H1 (cell line): ENCODE measurements at regions not wholly inside any gene's neighbourhood (a gene's known extent, or its start where the extent isn't known, plus 50 kb on each side); places are given as distances from the start of the nearest gene placed in this dataset.

ENCODE experiments used
- CTCF ChIA-PET: fragments of 300-600 bp; sonication (Branson Sonifier 250); formaldehyde crosslinking; loops from one replicate; lab custom pipeline; 2021; ENCODE audit not compliant: partially characterized antibody; lab: Charles Lee
- POLR2A ChIA-PET: fragments of 300-600 bp; sonication (Branson Sonifier 250); formaldehyde crosslinking; loops from one replicate; lab custom pipeline; 2021; ENCODE audit warnings: inconsistent platforms; ENCODE audit not compliant: partially characterized antibody; lab: Charles Lee
- DNase-seq, 2 experiments: peaks; one replicate each; pipeline versions ENCODE4 v3.0.0 to v3.0.0-alpha.2; 2010 to 2022; ENCODE audit warnings: low spot score in 2 of 2, low read depth in 1 of 2, mixed read lengths in 1 of 2
- FAIRE-seq: peaks from 2 replicates; lab custom pipeline; 2011; peaks lifted over from hg19 to GRCh38; lab: Jason Lieb, UNC
- H2AFZ ChIP-seq: 2 replicates; pipeline ENCODE4 v1.8.1; 2012; ENCODE audit warnings: low read length, inconsistent platforms
- H2AK5ac ChIP-seq: 2 replicates; pipeline ENCODE4 v1.6.1; 2013; ENCODE audit warnings: low read depth, low read length
- H2BK120ac ChIP-seq: replicated peaks from 2 replicates; pipeline ENCODE3; 2013; ENCODE audit warnings: low read depth, low read length, inconsistent platforms
- H2BK12ac ChIP-seq: 2 replicates; pipeline ENCODE4 v1.6.1; 2013; ENCODE audit warnings: low read depth, low read length
- H2BK15ac ChIP-seq: 2 replicates; pipeline ENCODE4 v1.6.1; 2013; ENCODE audit warnings: low read length
- H2BK20ac ChIP-seq: 2 replicates; pipeline ENCODE4 v1.6.1; 2013; ENCODE audit warnings: low read length
- H2BK5ac ChIP-seq: 2 replicates; pipeline ENCODE4 v1.6.1; 2013; ENCODE audit warnings: low read depth, low read length
- H3K14ac ChIP-seq: 2 replicates; pipeline ENCODE4 v1.6.1; 2013; ENCODE audit warnings: inconsistent platforms; ENCODE audit not compliant: insufficient read length
- H3K18ac ChIP-seq: 2 replicates; pipeline ENCODE4 v1.6.1; 2013; ENCODE audit warnings: low read length; ENCODE audit errors: extremely low read depth
- H3K23ac ChIP-seq: 2 replicates; pipeline ENCODE4 v1.6.1; 2013; ENCODE audit warnings: inconsistent platforms; ENCODE audit not compliant: insufficient read length
- H3K23me2 ChIP-seq: 2 replicates; pipeline ENCODE4 v1.6.1; 2013; ENCODE audit warnings: low read depth, low read length
- H3K27ac ChIP-seq: 2 replicates; pipeline ENCODE4 v1.6.1; 2011; ENCODE audit warnings: low read depth, low read length, inconsistent platforms
- H3K27me3 ChIP-seq, 4 experiments: replicated peaks in 1 of 4; 1 replicate in 1 of 4; 2 replicates in 3 of 4; pipeline versions ENCODE4 v1.6.1 to v1.8.1; 2011 to 2013; ENCODE audit warnings: low read length in 3 of 4, mild to moderate bottlenecking in 3 of 4, inconsistent platforms in 2 of 4, mixed read lengths in 2 of 4, moderate library complexity in 1 of 4; ENCODE audit not compliant: control insufficient read depth in 3 of 4, insufficient read depth in 3 of 4; ENCODE audit errors: extremely low read depth in 1 of 4
- H3K36me3 ChIP-seq, 4 experiments: 2 replicates each; pipeline versions ENCODE4 v1.6.1 to v1.8.1; 2011 to 2013; ENCODE audit warnings: mild to moderate bottlenecking in 4 of 4, low read length in 3 of 4, moderate library complexity in 2 of 4, control low read depth in 1 of 4, inconsistent platforms in 1 of 4; ENCODE audit not compliant: insufficient read depth in 4 of 4, control insufficient read depth in 2 of 4
- H3K4ac ChIP-seq: replicated peaks from 2 replicates; pipeline ENCODE3; 2013; ENCODE audit warnings: low read length, low read depth, mixed read lengths, inconsistent platforms; ENCODE audit not compliant: insufficient read length
- H3K4me1 ChIP-seq, 4 experiments: replicated peaks in 1 of 4; 1 replicate in 1 of 4; 2 replicates in 3 of 4; pipeline versions ENCODE4 v1.6.1 to v1.8.1; 2011 to 2013; ENCODE audit warnings: low read length in 3 of 4, inconsistent platforms in 2 of 4, mixed read lengths in 1 of 4; ENCODE audit not compliant: insufficient read depth in 4 of 4, control insufficient read depth in 3 of 4
- H3K4me2 ChIP-seq, 2 experiments: 2 replicates each; pipeline versions ENCODE4 v1.6.1 to v1.8.1; 2011 to 2013; ENCODE audit warnings: low read depth in 2 of 2, low read length in 2 of 2, control low read depth in 1 of 2, inconsistent platforms in 1 of 2, mild to moderate bottlenecking in 1 of 2; ENCODE audit not compliant: insufficient read depth in 1 of 2
- H3K4me3 ChIP-seq, 4 experiments: fragments of 200-600, 300-600 bp in 1 of 4; sonication (generic), shearing (Covaris generic), sonication (Bioruptor Twin) in 1 of 4; 2 replicates each; pipeline versions ENCODE4 v1.5.1 to v1.8.1; 2011 to 2016; ENCODE audit warnings: low read length in 4 of 4, low read depth in 3 of 4, control low read depth in 2 of 4, inconsistent platforms in 2 of 4, mild to moderate bottlenecking in 2 of 4, mixed read lengths in 1 of 4, moderate library complexity in 1 of 4; ENCODE audit not compliant: insufficient read depth in 2 of 4; ENCODE audit errors: extremely low read depth in 1 of 4
- H3K56ac ChIP-seq: replicated peaks from 2 replicates; pipeline ENCODE3; 2013; ENCODE audit warnings: low read depth, mild to moderate bottlenecking, mixed read lengths, low read length, inconsistent platforms; ENCODE audit not compliant: insufficient read length
- H3K79me1 ChIP-seq: 2 replicates; pipeline ENCODE4 v1.6.1; 2013; ENCODE audit warnings: low read depth, low read length, control low read depth
- H3K79me2 ChIP-seq, 2 experiments: 2 replicates each; pipeline versions ENCODE4 v1.6.1 to v1.8.1; 2012 to 2013; ENCODE audit warnings: low read length in 2 of 2, mild to moderate bottlenecking in 2 of 2, inconsistent platforms in 1 of 2; ENCODE audit not compliant: insufficient read depth in 2 of 2, control insufficient read depth in 1 of 2
- H3K9ac ChIP-seq, 4 experiments: replicated peaks in 1 of 4; 1 replicate in 1 of 4; 2 replicates in 3 of 4; pipeline versions ENCODE4 v1.6.1 to v1.8.1; 2011 to 2013; ENCODE audit warnings: low read depth in 3 of 4, low read length in 3 of 4, control low read depth in 2 of 4, mild to moderate bottlenecking in 2 of 4, moderate library complexity in 2 of 4, inconsistent platforms in 1 of 4; ENCODE audit errors: extremely low read depth in 1 of 4
- H3K9me3 ChIP-seq, 2 experiments: 2 replicates each; pipeline versions ENCODE4 v1.6.1 to v1.8.1; 2012 to 2013; ENCODE audit warnings: mild to moderate bottlenecking in 2 of 2, moderate library complexity in 2 of 2, control low read depth in 1 of 2, inconsistent platforms in 1 of 2, low read depth in 1 of 2, low read length in 1 of 2, mixed read lengths in 1 of 2; ENCODE audit not compliant: insufficient read depth in 2 of 2
- H4K20me1 ChIP-seq, 2 experiments: replicated peaks in 1 of 2; 2 replicates each; pipeline versions ENCODE3 to v1.8.1; 2011 to 2013; ENCODE audit warnings: inconsistent platforms in 2 of 2, low read length in 2 of 2, mild to moderate bottlenecking in 1 of 2; ENCODE audit not compliant: insufficient read depth in 2 of 2, control insufficient read depth in 1 of 2
- H4K5ac ChIP-seq: 2 replicates; pipeline ENCODE4 v1.6.1; 2013; ENCODE audit warnings: low read length, low read depth, mixed read lengths, inconsistent platforms; ENCODE audit not compliant: insufficient read length
- H4K8ac ChIP-seq: 2 replicates; pipeline ENCODE4 v1.8.0; 2013; ENCODE audit warnings: mild to moderate bottlenecking, moderate library complexity, low read length, inconsistent platforms; ENCODE audit not compliant: insufficient read depth; ENCODE audit errors: extremely low read depth
- H4K91ac ChIP-seq: replicated peaks from 2 replicates; pipeline ENCODE3; 2013; ENCODE audit warnings: low read length, mixed read lengths, inconsistent platforms; ENCODE audit not compliant: insufficient read length
- ASH2L ChIP-seq: fragments of 200-600, 300-600 bp; sonication (generic); IDR thresholded peaks from one replicate; pipeline ENCODE4 v1.7.1; 2017; ENCODE audit warnings: low read length
- ATF3 ChIP-seq: IDR thresholded peaks from 2 replicates; pipeline ENCODE4 v1.6.1; 2011; ENCODE audit warnings: low read depth, mild to moderate bottlenecking, low read length; ENCODE audit not compliant: insufficient read depth
- CEBPB ChIP-seq: IDR thresholded peaks from 2 replicates; pipeline ENCODE4 v1.6.1; 2012; ENCODE audit warnings: low read depth, low read length
- CTBP2 ChIP-seq: IDR thresholded peaks from 2 replicates; pipeline ENCODE4 v1.7.0; 2011; ENCODE audit warnings: borderline replicate concordance, mild to moderate bottlenecking, moderate library complexity, mixed read lengths, low read length; ENCODE audit not compliant: insufficient read depth, insufficient read length
- HDAC6 ChIP-seq: IDR thresholded peaks from one replicate; pipeline ENCODE4 v1.7.1; 2012; ENCODE audit warnings: low read depth, mild to moderate bottlenecking, inconsistent platforms, low read length, moderate library complexity
- NRF1 ChIP-seq: IDR thresholded peaks from 2 replicates; pipeline ENCODE4 v1.6.1; 2011; ENCODE audit warnings: mild to moderate bottlenecking, low read depth, low read length, improper control_type of control experiment
- SIRT6 ChIP-seq: IDR thresholded peaks from one replicate; pipeline ENCODE4 v1.7.1; 2012; ENCODE audit warnings: low read length, inconsistent platforms
- TAF7 ChIP-seq: optimal IDR thresholded peaks from 2 replicates; pipeline ENCODE3; 2011; ENCODE audit warnings: low read depth, mild to moderate bottlenecking, inconsistent platforms, low read length, moderate library complexity, borderline replicate concordance
- TBP ChIP-seq: IDR thresholded peaks from 2 replicates; pipeline ENCODE4 v1.6.1; 2011; ENCODE audit warnings: low read depth, low read length, improper control_type of control experiment
- USF2 ChIP-seq: IDR thresholded peaks from 2 replicates; pipeline ENCODE4 v1.6.1; 2011; ENCODE audit warnings: low read length, improper control_type of control experiment
- ZNF274 ChIP-seq: IDR thresholded peaks from 2 replicates; pipeline ENCODE4 v1.7.0; 2012; ENCODE audit warnings: low read length, borderline replicate concordance; ENCODE audit errors: extremely low read depth
- WGBS, 2 experiments: shearing (Covaris generic) in 1 of 2; methylation state at CpG; one replicate each; pipeline versions ENCODE4 v1.1.6 to v1.1.7; 2013 to 2015; ENCODE audit warnings: low lambda C conversion rate in 2 of 2, mixed read lengths in 2 of 2, inconsistent platforms in 1 of 2, low coverage in 1 of 2, missing lambda C conversion rate in 1 of 2; ENCODE audit not compliant: insufficient replicate concordance in 2 of 2, insufficient coverage in 1 of 2, insufficient read length in 1 of 2; ENCODE audit errors: extremely low coverage in 1 of 2, missing lambda C conversion rate in 1 of 2; 5-methylcytosine and 5-hydroxymethylcytosine counted together

- Histone ChIP-seq H3K4me3 (no peak overlapping the region), H3K27me3 (no peaks in the 10 kb centered on the region), H2BK15ac (no peak overlapping the region), H2AFZ (no peak overlapping the region), H3K23ac (no peak overlapping the region), H3K79me2 (no peaks in the 10 kb centered on the region), H2BK20ac (no peak overlapping the region), H2BK12ac (no peak overlapping the region), H4K5ac (no peak overlapping the region), H2BK120ac (no peak overlapping the region), H3K4me2 (no peak overlapping the region), H3K56ac (no peak overlapping the region), H3K9me3 (no peaks in the 10 kb centered on the region), H4K8ac (no peak overlapping the region), H3K9ac (no peak overlapping the region), H3K79me1 (no peaks in the 10 kb centered on the region), H3K4ac (no peak overlapping the region), H3K36me3 (no peaks in the 10 kb centered on the region), H3K18ac (no peak overlapping the region), H2BK5ac (no peak overlapping the region), H3K27ac (no peak overlapping the region), H3K14ac (no peak overlapping the region), H3K23me2 (no peaks in the 10 kb centered on the region), H4K91ac (no peak overlapping the region), H3K4me1 (no peaks in the 10 kb centered on the region; a peak in 1 of 7 replicates), H4K20me1 (no peaks in the 10 kb centered on the region), H2AK5ac (no peak overlapping the region)
- ChIA-PET CTCF (interaction anchor here (1.0 kb wide), 1 partner anchor 1317 kb away, joined by 3 read pairs; no protein-coding TSS in a partner anchor), POLR2A (interaction anchor here (0.6 to 0.9 kb wide), 2 partner anchors 10 to 15 kb away, joined by 3 read pairs; no protein-coding TSS in a partner anchor)
- FAIRE-seq (peak; percentile 58), DNase-seq (no peak)
- WGBS, 2 experiments: 25% methylated on average over 4 of the region's 4 CpGs; no CpG with 5 or more reads in 1 of the 2 experiments
- no peak for TF ChIP-seq TBP
- TF ChIP-seq TAF7: no peak
- TF ChIP-seq ASH2L: no peak
- no peak for TF ChIP-seq CTBP2
- TF ChIP-seq HDAC6: no peak
- TF ChIP-seq USF2: no peak
- no peak for TF ChIP-seq SIRT6
- no peak for TF ChIP-seq ZNF274
- no peak for TF ChIP-seq NRF1
- no peak for TF ChIP-seq ATF3
- no peak for TF ChIP-seq CEBPB
These were observed 156.3 kb upstream of the RAI2 start for GRCh38 chrX:18017411-18017810.
